PC-3 (cell line): ENCODE measurements at regions not wholly inside any gene's neighbourhood (a gene's known extent, or its start where the extent isn't known, plus 50 kb on each side); places are given as distances from the start of the nearest gene placed in this dataset.

Source experiments
- EZH2 ChIP-seq: fragments of 300-600 bp; sonication (generic); IDR thresholded peaks from one replicate; pipeline ENCODE4 v1.6.1; 2017; ENCODE audit warnings: antibody characterized with exemption, mild to moderate bottlenecking, low read length; ENCODE audit not compliant: unreplicated experiment
- TF ChIP-seq, protein P1 (sequence below): fragments of 300-600 bp; sonication (generic); conservative IDR thresholded peaks from 2 replicates; pipeline ENCODE4 v1.5.1; 2017; ENCODE audit warnings: antibody characterized with exemption, low read depth, mild to moderate bottlenecking, low read length

- TF ChIP-seq, protein P1, sequence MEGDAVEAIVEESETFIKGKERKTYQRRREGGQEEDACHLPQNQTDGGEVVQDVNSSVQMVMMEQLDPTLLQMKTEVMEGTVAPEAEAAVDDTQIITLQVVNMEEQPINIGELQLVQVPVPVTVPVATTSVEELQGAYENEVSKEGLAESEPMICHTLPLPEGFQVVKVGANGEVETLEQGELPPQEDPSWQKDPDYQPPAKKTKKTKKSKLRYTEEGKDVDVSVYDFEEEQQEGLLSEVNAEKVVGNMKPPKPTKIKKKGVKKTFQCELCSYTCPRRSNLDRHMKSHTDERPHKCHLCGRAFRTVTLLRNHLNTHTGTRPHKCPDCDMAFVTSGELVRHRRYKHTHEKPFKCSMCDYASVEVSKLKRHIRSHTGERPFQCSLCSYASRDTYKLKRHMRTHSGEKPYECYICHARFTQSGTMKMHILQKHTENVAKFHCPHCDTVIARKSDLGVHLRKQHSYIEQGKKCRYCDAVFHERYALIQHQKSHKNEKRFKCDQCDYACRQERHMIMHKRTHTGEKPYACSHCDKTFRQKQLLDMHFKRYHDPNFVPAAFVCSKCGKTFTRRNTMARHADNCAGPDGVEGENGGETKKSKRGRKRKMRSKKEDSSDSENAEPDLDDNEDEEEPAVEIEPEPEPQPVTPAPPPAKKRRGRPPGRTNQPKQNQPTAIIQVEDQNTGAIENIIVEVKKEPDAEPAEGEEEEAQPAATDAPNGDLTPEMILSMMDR: no peak
- TF ChIP-seq EZH2: no peak
Observed at GRCh38 chr4:41859087-41859486, 76.1 kb upstream of the TMEM33 start.
